ENCODE measurements at regions not wholly inside any gene's neighbourhood (a gene's known extent, or its start where the extent isn't known, plus 50 kb on each side); places are given as distances from the start of the nearest gene placed in this dataset.

DNA sequence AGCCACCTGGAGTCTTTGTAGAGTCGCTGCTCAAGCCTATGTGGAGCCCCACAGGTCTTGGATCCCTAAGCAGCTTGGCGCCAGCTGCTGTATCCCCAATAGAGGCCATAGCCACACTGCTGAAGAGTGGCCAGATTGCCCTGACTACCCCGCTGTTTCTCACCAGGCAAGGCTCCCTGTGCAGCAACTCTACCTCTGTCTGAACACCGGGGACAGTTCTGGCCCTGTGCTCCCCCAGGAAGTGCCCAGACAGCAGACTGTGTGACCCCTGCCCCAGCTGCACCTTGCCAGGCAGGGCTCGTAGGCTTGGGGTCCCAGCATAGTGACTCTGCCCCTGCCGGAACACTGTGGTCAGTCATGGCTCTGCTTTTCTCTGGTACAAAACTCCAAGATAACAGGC is 53.5 kb upstream of the GALNT13 start:
- DNase-seq = no peak

DNA sequence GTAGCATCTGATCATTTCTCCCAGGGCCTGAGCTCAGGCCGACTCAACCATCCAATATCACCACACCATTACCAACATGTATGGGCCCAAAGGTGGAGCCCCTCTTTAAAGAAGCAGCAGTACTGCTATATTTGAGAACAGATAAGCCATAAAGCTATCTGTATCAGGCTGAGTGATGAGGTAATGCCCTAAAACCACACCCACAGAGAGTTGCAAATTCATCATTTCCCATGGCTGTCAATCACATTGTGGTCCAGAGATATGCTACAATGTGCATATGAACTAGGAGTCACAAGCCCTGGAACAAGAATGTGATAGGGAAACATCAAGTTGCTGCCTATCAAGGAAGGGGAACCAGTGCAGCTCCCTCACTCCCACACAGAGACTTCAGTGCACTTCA is 52.6 kb upstream of the GALNT13 start:
- DNase-seq = no peak

DNA sequence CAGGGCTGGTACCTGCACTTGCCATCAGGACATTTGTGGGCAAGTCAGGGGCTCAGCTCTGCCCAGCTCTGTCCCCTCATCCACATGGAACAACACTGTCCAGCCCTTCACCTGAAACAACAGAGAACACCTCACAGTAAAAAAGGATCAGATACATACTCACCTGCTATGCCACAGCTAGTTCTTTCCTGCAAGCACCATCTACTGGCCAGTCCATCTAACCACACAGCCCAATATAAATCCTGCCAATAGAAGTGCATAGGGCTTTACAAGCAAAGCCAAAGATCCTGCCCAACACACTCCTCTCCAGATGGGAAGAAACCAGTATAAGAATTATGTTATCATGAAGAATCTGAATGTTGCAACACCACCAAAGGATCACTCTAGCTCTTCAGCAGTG is 52.2 kb upstream of the GALNT13 start:
- no peak for DNase-seq

Measured in NCI-H2029 treated with DMSO at 0.1 percent for 48 hours (cell line).